ENCODE measurements at regions not wholly inside any gene's neighbourhood (a gene's known extent, or its start where the extent isn't known, plus 50 kb on each side); places are given as distances from the start of the nearest gene placed in this dataset.

GRCh38 chr6:166864333-166864732 lies 92.0 kb downstream of the RNASET2 start:
- TF ChIP-seq EZH2 (IDR thresholded peaks at IDR 0.05) (no peak), POLR2AphosphoS5 (IDR thresholded peaks at IDR 0.05; ENCODE audit: borderline replicate concordance, low read depth, low read length) (no peak), FOXP2 (optimal IDR thresholded peaks at IDR 0.05; ENCODE audit: control extremely low read depth, extremely low read length, insufficient read depth) (no peak)
